ENCODE measurements at regions not wholly inside any gene's neighbourhood (a gene's known extent, or its start where the extent isn't known, plus 50 kb on each side); places are given as distances from the start of the nearest gene placed in this dataset.

- Histone ChIP-seq H3K9me3 (ENCODE audit: low read length) (no peaks in the 10 kb centered on the region), H3K27ac (ENCODE audit: low read depth, low read length) (no peak overlapping the region), H3K27me3 (ENCODE audit: control insufficient read depth in 1 of 2, insufficient read depth in 2 of 2, low read length in 2 of 2) (no peaks in the 10 kb centered on the region), H3K4me1 (ENCODE audit: insufficient read depth, low read length) (no peaks in the 10 kb centered on the region), H3K36me3 (ENCODE audit: insufficient read depth, low read length) (no peaks in the 10 kb centered on the region), H3K9ac (ENCODE audit: low read length) (no peak overlapping the region), H3K4me3 (ENCODE audit: low read depth in 1 of 2, low read length in 2 of 2) (no peak overlapping the region)
Measured at GRCh38 chr6:79787626-79788025, 156.5 kb downstream of the SH3BGRL2 start.

GRCh38 chr6:79784395-79784753 lies 153.2 kb downstream of the SH3BGRL2 start:
- Histone ChIP-seq H3K36me3 (ENCODE audit: insufficient read depth, low read length) (no peaks in the 10 kb centered on the region), H3K27ac (ENCODE audit: low read depth, low read length) (no peak overlapping the region), H3K4me1 (ENCODE audit: insufficient read depth, low read length) (no peaks in the 10 kb centered on the region), H3K9me3 (ENCODE audit: low read length) (no peaks in the 10 kb centered on the region), H3K4me3 (ENCODE audit: low read depth in 1 of 2, low read length in 2 of 2) (no peak overlapping the region), H3K9ac (ENCODE audit: low read length) (no peak overlapping the region), H3K27me3 (ENCODE audit: control insufficient read depth in 1 of 2, insufficient read depth in 2 of 2, low read length in 2 of 2) (no peaks in the 10 kb centered on the region)

GRCh38 chr6:79783670-79784394 lies 152.7 kb downstream of the SH3BGRL2 start:
- Histone ChIP-seq H3K9me3 (ENCODE audit: low read length) (no peaks in the 10 kb centered on the region), H3K27me3 (ENCODE audit: control insufficient read depth in 1 of 2, insufficient read depth in 2 of 2, low read length in 2 of 2) (no peaks in the 10 kb centered on the region), H3K27ac (ENCODE audit: low read depth, low read length) (no peak overlapping the region), H3K4me1 (ENCODE audit: insufficient read depth, low read length) (no peaks in the 10 kb centered on the region), H3K36me3 (ENCODE audit: insufficient read depth, low read length) (no peaks in the 10 kb centered on the region), H3K4me3 (ENCODE audit: low read depth in 1 of 2, low read length in 2 of 2) (no peak overlapping the region), H3K9ac (ENCODE audit: low read length) (no peak overlapping the region)

GRCh38 chr6:79782792-79783580 lies 151.9 kb downstream of the SH3BGRL2 start:
- H3K9me3 ChIP-seq (ENCODE audit: low read length) = no peaks in the 10 kb centered on the region
- H3K4me3 ChIP-seq (ENCODE audit: low read depth in 1 of 2, low read length in 2 of 2) = no peak overlapping the region
- H3K27ac ChIP-seq (ENCODE audit: low read depth, low read length) = no peak overlapping the region
- H3K4me1 ChIP-seq (ENCODE audit: insufficient read depth, low read length) = peaks cover 4% of the 10 kb centered on the region
- no peaks in the 10 kb centered on the region for H3K36me3 ChIP-seq (ENCODE audit: insufficient read depth, low read length)
- H3K27me3 ChIP-seq (ENCODE audit: control insufficient read depth in 1 of 2, insufficient read depth in 2 of 2, low read length in 2 of 2) = no peaks in the 10 kb centered on the region
- H3K9ac ChIP-seq (ENCODE audit: low read length) = no peak overlapping the region

GRCh38 chr6:79781916-79782315 lies 150.8 kb downstream of the SH3BGRL2 start:
- H3K36me3 ChIP-seq (ENCODE audit: insufficient read depth, low read length) = no peaks in the 10 kb centered on the region
- no peak overlapping the region for H3K4me3 ChIP-seq (ENCODE audit: low read depth in 1 of 2, low read length in 2 of 2)
- H3K27ac ChIP-seq (ENCODE audit: low read depth, low read length) = no peak overlapping the region
- no peak overlapping the region for H3K9ac ChIP-seq (ENCODE audit: low read length)
- H3K4me1 ChIP-seq (ENCODE audit: insufficient read depth, low read length) = peaks cover 8% of the 10 kb centered on the region
- H3K9me3 ChIP-seq (ENCODE audit: low read length) = no peaks in the 10 kb centered on the region
- no peaks in the 10 kb centered on the region for H3K27me3 ChIP-seq (ENCODE audit: control insufficient read depth in 1 of 2, insufficient read depth in 2 of 2, low read length in 2 of 2)

GRCh38 chr6:79780881-79781280 lies 149.8 kb downstream of the SH3BGRL2 start:
- Histone ChIP-seq H3K4me3 (ENCODE audit: low read depth in 1 of 2, low read length in 2 of 2) (no peak overlapping the region), H3K27me3 (ENCODE audit: control insufficient read depth in 1 of 2, insufficient read depth in 2 of 2, low read length in 2 of 2) (no peaks in the 10 kb centered on the region), H3K4me1 (ENCODE audit: insufficient read depth, low read length) (peaks cover 8% of the 10 kb centered on the region), H3K27ac (ENCODE audit: low read depth, low read length) (no peak overlapping the region), H3K9me3 (ENCODE audit: low read length) (no peaks in the 10 kb centered on the region), H3K9ac (ENCODE audit: low read length) (no peak overlapping the region), H3K36me3 (ENCODE audit: insufficient read depth, low read length) (no peaks in the 10 kb centered on the region)

- H3K9me3 ChIP-seq (ENCODE audit: low read length) = no peaks in the 10 kb centered on the region
- no peaks in the 10 kb centered on the region for H3K27me3 ChIP-seq (ENCODE audit: control insufficient read depth in 1 of 2, insufficient read depth in 2 of 2, low read length in 2 of 2)
- no peaks in the 10 kb centered on the region for H3K36me3 ChIP-seq (ENCODE audit: insufficient read depth, low read length)
- H3K4me3 ChIP-seq (ENCODE audit: low read depth in 1 of 2, low read length in 2 of 2) = no peak overlapping the region
- no peak overlapping the region for H3K27ac ChIP-seq (ENCODE audit: low read depth, low read length)
- H3K9ac ChIP-seq (ENCODE audit: low read length) = no peak overlapping the region
- H3K4me1 ChIP-seq (ENCODE audit: insufficient read depth, low read length) = peaks cover 8% of the 10 kb centered on the region
Measured at GRCh38 chr6:79778816-79779215, 147.7 kb downstream of the SH3BGRL2 start.

- H3K27me3 ChIP-seq (ENCODE audit: control insufficient read depth in 1 of 2, insufficient read depth in 2 of 2, low read length in 2 of 2) = no peaks in the 10 kb centered on the region
- no peak overlapping the region for H3K27ac ChIP-seq (ENCODE audit: low read depth, low read length)
- no peak overlapping the region for H3K9ac ChIP-seq (ENCODE audit: low read length)
- peak overlapping the region in 1 of 2 donors; percentile 55 for H3K4me3 ChIP-seq (ENCODE audit: low read depth in 1 of 2, low read length in 2 of 2)
- H3K9me3 ChIP-seq (ENCODE audit: low read length) = no peaks in the 10 kb centered on the region
- no peaks in the 10 kb centered on the region for H3K36me3 ChIP-seq (ENCODE audit: insufficient read depth, low read length)
- H3K4me1 ChIP-seq (ENCODE audit: insufficient read depth, low read length) = peaks cover 8% of the 10 kb centered on the region
Measured at GRCh38 chr6:79777713-79778579, 146.8 kb downstream of the SH3BGRL2 start.

- H3K4me1 ChIP-seq (ENCODE audit: insufficient read depth, low read length) = peaks cover 8% of the 10 kb centered on the region
- no peaks in the 10 kb centered on the region for H3K27me3 ChIP-seq (ENCODE audit: control insufficient read depth in 1 of 2, insufficient read depth in 2 of 2, low read length in 2 of 2)
- no peak overlapping the region for H3K9ac ChIP-seq (ENCODE audit: low read length)
- no peak overlapping the region for H3K4me3 ChIP-seq (ENCODE audit: low read depth in 1 of 2, low read length in 2 of 2)
- no peak overlapping the region for H3K27ac ChIP-seq (ENCODE audit: low read depth, low read length)
- no peaks in the 10 kb centered on the region for H3K36me3 ChIP-seq (ENCODE audit: insufficient read depth, low read length)
- H3K9me3 ChIP-seq (ENCODE audit: low read length) = no peaks in the 10 kb centered on the region
Measured at GRCh38 chr6:79776076-79776475, 144.9 kb downstream of the SH3BGRL2 start.

- no peaks in the 10 kb centered on the region for H3K9me3 ChIP-seq (ENCODE audit: low read length)
- H3K9ac ChIP-seq (ENCODE audit: low read length) = no peak overlapping the region
- H3K27ac ChIP-seq (ENCODE audit: low read depth, low read length) = no peak overlapping the region
- H3K27me3 ChIP-seq (ENCODE audit: control insufficient read depth in 1 of 2, insufficient read depth in 2 of 2, low read length in 2 of 2) = no peaks in the 10 kb centered on the region
- no peak overlapping the region for H3K4me3 ChIP-seq (ENCODE audit: low read depth in 1 of 2, low read length in 2 of 2)
- H3K36me3 ChIP-seq (ENCODE audit: insufficient read depth, low read length) = no peaks in the 10 kb centered on the region
- peaks cover 8% of the 10 kb centered on the region for H3K4me1 ChIP-seq (ENCODE audit: insufficient read depth, low read length)
Measured at GRCh38 chr6:79775222-79775621, 144.1 kb downstream of the SH3BGRL2 start.

GRCh38 chr6:79764747-79765146 lies 133.6 kb downstream of the SH3BGRL2 start:
- Histone ChIP-seq H3K9me3 (ENCODE audit: low read length) (no peaks in the 10 kb centered on the region), H3K36me3 (ENCODE audit: insufficient read depth, low read length) (no peaks in the 10 kb centered on the region)

More at GRCh38 chr6:79764747-79765146, 133.6 kb downstream of the SH3BGRL2 start:
- no peak overlapping the region for H3K27ac ChIP-seq (ENCODE audit: low read depth, low read length)
- H3K9ac ChIP-seq (ENCODE audit: low read length) = no peak overlapping the region
- H3K27me3 ChIP-seq (ENCODE audit: control insufficient read depth in 1 of 2, insufficient read depth in 2 of 2, low read length in 2 of 2) = no peaks in the 10 kb centered on the region
- no peaks in the 10 kb centered on the region for H3K4me1 ChIP-seq (ENCODE audit: insufficient read depth, low read length)
- no peak overlapping the region for H3K4me3 ChIP-seq (ENCODE audit: low read depth in 1 of 2, low read length in 2 of 2)
